ENCODE measurements at regions not wholly inside any gene's neighbourhood (a gene's known extent, or its start where the extent isn't known, plus 50 kb on each side); places are given as distances from the start of the nearest gene placed in this dataset.

- no peak for DNase-seq
Observed at GRCh38 chr12:98224584-98225221, 290.7 kb upstream of the TMPO start.

DNA sequence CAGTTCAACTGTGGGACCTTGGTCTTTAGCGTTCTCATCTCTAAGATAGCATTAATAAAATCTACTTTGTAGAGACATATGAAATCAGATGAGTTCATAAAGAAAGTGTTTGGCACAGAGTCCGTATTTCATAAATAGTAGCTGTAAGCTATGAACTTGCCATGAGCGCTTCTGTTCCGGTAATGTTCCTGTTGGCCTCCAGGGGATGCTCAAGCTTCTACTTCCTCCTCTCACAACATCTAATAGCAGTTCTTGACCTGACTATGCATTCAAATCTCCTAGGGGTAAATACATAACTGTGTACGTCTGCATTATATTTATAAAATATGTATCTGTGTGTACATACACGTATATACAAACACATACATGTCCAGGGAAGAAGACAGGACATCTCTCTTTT lies 288.2 kb upstream of the TMPO start:
- DNase-seq, result peak; percentile 26

GRCh38 chr12:98228683-98229539 lies 286.5 kb upstream of the TMPO start:
- no peak for DNase-seq

- no peak for DNase-seq
Observed at GRCh38 chr12:98229540-98229924, 285.9 kb upstream of the TMPO start.

GRCh38 chr12:98232753-98233390 lies 282.5 kb upstream of the TMPO start:
- no peak for DNase-seq

DNA sequence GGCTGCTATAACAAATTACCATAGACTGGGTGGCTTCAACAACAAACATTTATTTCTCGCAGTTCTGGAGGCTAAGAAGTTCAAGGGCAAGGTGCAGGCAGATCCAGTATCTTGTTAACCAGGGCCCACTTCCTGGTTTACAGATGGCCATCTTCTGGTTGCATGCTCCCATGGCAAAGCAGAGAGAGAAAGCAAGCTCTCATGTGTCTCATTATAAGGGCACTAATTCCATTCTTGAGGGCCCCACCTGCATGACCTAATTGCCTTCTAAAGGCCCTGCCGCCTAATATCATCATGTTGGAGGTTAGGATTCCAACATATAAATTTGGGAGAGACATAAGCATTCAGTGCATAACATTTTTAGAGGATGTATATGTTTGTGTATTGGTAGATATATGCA lies 280.1 kb upstream of the TMPO start:
- no peak for DNase-seq

- no peak for DNase-seq
Observed at GRCh38 chr12:98238515-98239130, 276.8 kb upstream of the TMPO start.

DNA sequence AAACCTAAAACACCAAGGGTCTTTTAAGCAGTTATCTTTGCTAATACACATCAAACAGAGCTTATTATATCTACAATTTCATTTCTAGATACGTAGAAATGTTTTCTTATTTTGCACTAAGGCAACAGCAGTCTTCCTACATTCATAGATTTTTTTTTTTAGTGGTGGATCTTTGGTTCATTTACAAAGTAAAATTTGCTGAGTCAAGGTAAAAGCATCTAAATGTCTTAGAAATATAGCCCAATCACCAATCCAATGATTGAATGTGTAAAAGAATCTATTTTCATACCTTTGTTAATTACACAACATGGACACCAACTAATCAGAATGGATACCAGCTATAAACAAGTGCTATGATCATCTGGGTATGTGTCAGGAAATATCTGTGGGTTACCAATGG lies 272.2 kb upstream of the TMPO start:
- DNase-seq, result no peak

DNA sequence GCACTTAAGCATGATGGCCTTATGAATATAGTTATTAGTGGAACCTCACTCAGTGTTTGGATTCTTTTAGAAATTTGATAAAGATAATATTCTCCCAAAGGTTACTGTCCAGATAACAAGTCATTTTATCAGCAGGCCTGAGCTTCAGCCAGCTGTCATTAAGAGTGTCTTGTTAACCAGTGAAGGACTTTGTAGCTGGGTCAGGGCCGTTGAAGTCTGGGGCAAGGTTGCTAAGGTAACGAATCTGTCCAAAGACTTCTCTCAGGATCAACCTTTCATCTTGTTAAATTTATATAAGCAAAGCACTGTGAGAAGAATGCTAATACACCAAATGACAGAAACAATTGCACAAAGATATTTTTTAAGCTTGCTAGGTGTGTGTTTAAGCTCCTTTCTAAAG lies 271.3 kb upstream of the TMPO start:
- no peak for DNase-seq

DNA sequence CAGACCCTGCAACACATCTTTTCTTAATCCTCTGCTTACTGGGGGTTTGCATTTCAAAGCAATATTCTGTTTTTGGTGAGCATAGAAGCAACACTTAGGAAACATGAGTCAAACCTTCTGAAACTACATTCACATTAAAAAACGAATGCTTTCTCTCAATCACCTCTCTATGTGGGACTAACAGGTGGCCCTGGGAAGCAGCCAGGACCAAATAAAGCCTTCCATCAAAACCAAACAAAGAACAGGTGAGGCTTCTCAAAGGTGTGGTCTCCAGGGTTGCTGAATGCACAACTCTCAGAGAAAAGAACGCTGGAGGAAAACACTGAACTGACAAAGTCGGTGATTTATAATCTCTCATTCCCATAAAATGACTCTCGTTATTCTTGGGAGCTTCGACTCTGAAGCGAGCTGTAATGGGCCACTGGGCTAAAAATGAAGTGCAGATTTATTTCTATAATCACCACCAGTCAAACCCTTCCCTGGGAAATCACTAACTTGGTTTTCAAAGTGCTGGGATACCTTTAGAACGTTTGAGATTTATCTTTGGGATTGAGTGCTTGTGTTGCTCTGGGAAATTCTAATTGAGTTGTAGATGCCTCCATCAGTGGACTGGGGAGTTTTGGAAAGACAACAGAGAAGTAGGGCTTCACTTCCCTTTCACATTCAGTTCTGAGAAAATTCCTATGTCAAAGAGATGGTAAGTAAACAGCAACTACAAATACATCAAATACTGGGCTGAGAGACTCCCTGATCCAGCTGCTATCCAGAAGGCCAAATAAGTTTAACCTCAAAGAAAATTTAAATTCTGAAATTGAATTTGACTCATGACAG lies 262.0 kb upstream of the TMPO start:
- DNase-seq, result no peak

GRCh38 chr12:98256830-98257229 lies 258.6 kb upstream of the TMPO start:
- no peak for DNase-seq

- DNase-seq, result no peak
Observed at GRCh38 chr12:98259693-98260092, 255.7 kb upstream of the TMPO start.

DNA sequence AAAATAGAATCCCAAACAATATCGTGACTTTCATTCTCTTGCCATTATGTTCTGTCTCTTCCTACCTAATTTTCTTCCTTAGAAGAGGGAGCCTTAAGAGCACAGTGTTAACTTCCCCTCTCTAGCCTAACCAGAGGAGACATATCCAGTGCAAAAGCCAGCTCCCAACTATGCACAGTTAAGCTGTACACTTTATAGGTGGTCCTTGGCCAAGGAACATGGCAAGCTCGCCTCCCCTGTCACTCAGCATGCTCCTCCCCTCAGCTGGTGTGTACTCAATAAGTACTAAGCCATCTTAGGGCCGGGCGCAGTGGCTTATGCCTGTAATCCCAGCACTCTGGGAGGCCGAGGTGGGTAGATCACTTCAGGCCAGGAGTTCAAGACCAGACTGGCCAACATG lies 255.1 kb upstream of the TMPO start:
- no peak for DNase-seq

- DNase-seq, result no peak
Observed at GRCh38 chr12:98262902-98263301, 252.5 kb upstream of the TMPO start.

DNA sequence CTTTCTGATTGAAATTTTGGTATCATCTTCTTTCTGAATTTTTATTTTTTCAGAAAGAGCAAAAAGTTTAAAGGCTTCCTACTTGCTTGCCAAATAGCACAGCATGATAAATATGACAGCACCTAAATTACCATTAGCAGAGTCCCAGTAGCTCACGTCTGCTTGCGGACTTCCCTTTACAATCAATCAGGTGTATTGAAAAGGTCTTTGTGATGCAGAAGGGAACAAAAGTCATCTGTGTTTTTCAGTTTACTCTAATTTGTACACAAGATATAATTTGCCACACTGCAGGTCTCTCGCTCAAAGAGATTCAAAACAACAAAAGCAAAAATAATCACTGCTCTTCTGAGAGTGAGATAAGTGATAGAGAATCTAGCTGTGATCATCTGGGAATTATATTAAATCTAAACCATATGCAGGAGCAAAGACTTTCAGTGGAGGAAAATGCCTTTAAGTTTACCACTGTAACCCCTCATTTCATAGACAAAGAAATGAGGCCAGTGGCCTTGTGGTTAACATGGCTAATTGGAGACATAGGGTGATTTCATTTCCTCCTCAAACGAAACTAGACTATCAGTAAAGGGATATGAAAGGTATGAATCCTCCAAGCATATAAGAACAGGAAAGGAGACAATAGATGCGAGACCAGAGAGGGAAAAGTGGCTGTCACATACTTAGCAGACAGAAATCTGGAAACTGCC lies 240.8 kb upstream of the TMPO start:
- no peak for DNase-seq

- DNase-seq, result no peak
Observed at GRCh38 chr12:98275131-98275475, 240.3 kb upstream of the TMPO start.

DNA sequence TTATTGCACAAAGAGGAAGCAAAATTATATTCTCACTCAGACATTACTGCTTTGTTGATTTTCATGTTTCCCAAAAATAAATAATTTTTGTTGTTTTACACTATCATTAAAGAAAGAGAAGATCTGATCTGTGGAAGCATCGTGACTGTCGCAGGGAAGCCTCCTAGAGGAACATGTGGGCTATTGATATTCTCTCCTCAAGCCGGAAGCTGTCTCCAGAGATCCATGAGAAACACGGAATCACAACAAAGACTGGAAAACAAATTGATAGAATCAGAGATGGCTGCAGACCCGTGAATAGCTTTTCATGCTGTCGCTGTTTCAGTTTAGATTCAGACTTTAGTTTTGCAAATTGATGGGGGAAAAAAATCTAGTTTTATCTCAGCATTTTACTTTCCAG lies 235.2 kb upstream of the TMPO start:
- DNase-seq, result no peak

- no peak for DNase-seq
Observed at GRCh38 chr12:98280621-98281020, 234.8 kb upstream of the TMPO start.

GRCh38 chr12:98291828-98292227 lies 223.6 kb upstream of the TMPO start:
- no peak for DNase-seq

- no peak for DNase-seq
Observed at GRCh38 chr12:98294051-98294805, 221.2 kb upstream of the TMPO start.

DNA sequence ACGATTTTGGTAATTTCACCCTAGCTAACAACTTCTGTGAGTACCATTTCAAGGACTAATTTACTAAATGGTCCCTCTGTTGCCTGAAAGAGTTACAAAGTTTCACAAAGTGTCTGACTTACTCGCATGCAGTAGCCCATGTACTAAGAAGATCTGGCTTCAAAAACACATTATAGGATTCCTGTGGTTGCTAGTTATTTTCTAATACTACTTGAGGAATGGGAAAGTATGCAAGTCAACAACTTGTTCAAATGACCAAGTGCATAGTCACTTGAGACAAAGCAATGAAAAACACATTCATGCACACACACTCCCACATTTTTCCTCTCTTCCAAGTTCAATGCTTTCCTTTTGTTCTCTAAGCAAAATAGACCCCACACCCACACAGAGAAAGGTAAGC lies 219.7 kb upstream of the TMPO start:
- no peak for DNase-seq

All from hematopoietic multipotent progenitor cell treated with erythropoietin and hydrocortisone succinate and interleukin-3 and kit ligand, for 6 days (in vitro differentiated cells).